Stimulated activated naive CD4-positive, alpha-beta T cell treated with Interleukin-2 at 50 U/mL for 16 hours (primary cell): ENCODE measurements at regions not wholly inside any gene's neighbourhood (a gene's known extent, or its start where the extent isn't known, plus 50 kb on each side); places are given as distances from the start of the nearest gene placed in this dataset.
"Not testable (repeated sequence)": the region's sequence is repeated elsewhere in the genome, so short reads cannot be mapped to it uniquely, and the experiment has no call there.

Source experiments
- DNase-seq: peaks from one replicate; lab custom pipeline; 2025; lab: John Stamatoyannopoulos, UW

GRCh38 chr10:8602821-8603220 is 548.3 kb downstream of the GATA3 start:
- no peak for DNase-seq

- DNase-seq, result no peak
Observed at GRCh38 chr10:8614054-8614565, 559.6 kb downstream of the GATA3 start.

- no peak for DNase-seq
Observed at GRCh38 chr10:8615118-8615517, 560.6 kb downstream of the GATA3 start.

- DNase-seq, result no peak
Observed at GRCh38 chr10:8616166-8616565, 561.7 kb downstream of the GATA3 start.

GRCh38 chr10:8617792-8618191 is 563.3 kb downstream of the GATA3 start:
- DNase-seq, result no peak

GRCh38 chr10:8618834-8619233 is 564.3 kb downstream of the GATA3 start:
- DNase-seq, result no peak

GRCh38 chr10:8628351-8628750 is 573.9 kb downstream of the GATA3 start:
- DNase-seq, result no peak

- DNase-seq, result no peak
Observed at GRCh38 chr10:8633909-8634308, 579.4 kb downstream of the GATA3 start.

GRCh38 chr10:8636371-8636770 is 581.9 kb downstream of the GATA3 start:
- DNase-seq, result no peak

GRCh38 chr10:8637640-8638039 is 583.2 kb downstream of the GATA3 start:
- no peak for DNase-seq

- no peak for DNase-seq
Observed at GRCh38 chr10:8638088-8638672, 583.7 kb downstream of the GATA3 start.

- DNase-seq, result no peak
Observed at GRCh38 chr10:8639486-8640185, 585.1 kb downstream of the GATA3 start.

GRCh38 chr10:8640301-8640700 is 585.8 kb downstream of the GATA3 start:
- DNase-seq, result no peak

- no peak for DNase-seq
Observed at GRCh38 chr10:8640878-8641277, 586.4 kb downstream of the GATA3 start.

GRCh38 chr10:8656261-8656660 is 601.8 kb downstream of the GATA3 start:
- no peak for DNase-seq

- DNase-seq, result no peak
Observed at GRCh38 chr10:8659982-8660381, 605.5 kb downstream of the GATA3 start.

GRCh38 chr10:8661886-8662285 is 607.4 kb downstream of the GATA3 start:
- no peak for DNase-seq

GRCh38 chr10:8663131-8663530 is 608.6 kb downstream of the GATA3 start:
- no peak for DNase-seq

GRCh38 chr10:8665322-8665721 is 610.8 kb downstream of the GATA3 start:
- no peak for DNase-seq

- no peak for DNase-seq
Observed at GRCh38 chr10:8670461-8670860, 616.0 kb downstream of the GATA3 start.

GRCh38 chr10:8674230-8674629 is 619.7 kb downstream of the GATA3 start:
- DNase-seq, result no peak

- DNase-seq, result no peak
Observed at GRCh38 chr10:8677642-8678041, 623.2 kb downstream of the GATA3 start.

GRCh38 chr10:8684916-8685315 is 630.4 kb downstream of the GATA3 start:
- DNase-seq, result not testable (repeated sequence)

- no peak for DNase-seq
Observed at GRCh38 chr10:8688881-8689280, 634.4 kb downstream of the GATA3 start.
